C4-2B (cell line): ENCODE measurements at regions not wholly inside any gene's neighbourhood (a gene's known extent, or its start where the extent isn't known, plus 50 kb on each side); places are given as distances from the start of the nearest gene placed in this dataset.

Experiments used
- H3K27ac ChIP-seq: fragments of 450-650 bp; 2 replicates; pipeline ENCODE4 v1.5.1; 2017
- ZFX ChIP-seq: fragments of 450-650 bp; IDR thresholded peaks from 2 replicates; pipeline ENCODE4 v1.6.1; 2017
- TF ChIP-seq, protein P1 (sequence below): fragments of 450-650 bp; conservative IDR thresholded peaks from 2 replicates; pipeline ENCODE4 v1.5.1; 2017; ENCODE audit warnings: mild to moderate bottlenecking

- TF ChIP-seq, protein P1, sequence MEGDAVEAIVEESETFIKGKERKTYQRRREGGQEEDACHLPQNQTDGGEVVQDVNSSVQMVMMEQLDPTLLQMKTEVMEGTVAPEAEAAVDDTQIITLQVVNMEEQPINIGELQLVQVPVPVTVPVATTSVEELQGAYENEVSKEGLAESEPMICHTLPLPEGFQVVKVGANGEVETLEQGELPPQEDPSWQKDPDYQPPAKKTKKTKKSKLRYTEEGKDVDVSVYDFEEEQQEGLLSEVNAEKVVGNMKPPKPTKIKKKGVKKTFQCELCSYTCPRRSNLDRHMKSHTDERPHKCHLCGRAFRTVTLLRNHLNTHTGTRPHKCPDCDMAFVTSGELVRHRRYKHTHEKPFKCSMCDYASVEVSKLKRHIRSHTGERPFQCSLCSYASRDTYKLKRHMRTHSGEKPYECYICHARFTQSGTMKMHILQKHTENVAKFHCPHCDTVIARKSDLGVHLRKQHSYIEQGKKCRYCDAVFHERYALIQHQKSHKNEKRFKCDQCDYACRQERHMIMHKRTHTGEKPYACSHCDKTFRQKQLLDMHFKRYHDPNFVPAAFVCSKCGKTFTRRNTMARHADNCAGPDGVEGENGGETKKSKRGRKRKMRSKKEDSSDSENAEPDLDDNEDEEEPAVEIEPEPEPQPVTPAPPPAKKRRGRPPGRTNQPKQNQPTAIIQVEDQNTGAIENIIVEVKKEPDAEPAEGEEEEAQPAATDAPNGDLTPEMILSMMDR: peak; percentile 9; the same call in 1 of the 2 replicates
- TF ChIP-seq ZFX: no peak
- H3K27ac ChIP-seq: no peak overlapping the region
Observed at GRCh38 chr18:40957533-40958070, 997.4 kb upstream of the PIK3C3 start.

DNA sequence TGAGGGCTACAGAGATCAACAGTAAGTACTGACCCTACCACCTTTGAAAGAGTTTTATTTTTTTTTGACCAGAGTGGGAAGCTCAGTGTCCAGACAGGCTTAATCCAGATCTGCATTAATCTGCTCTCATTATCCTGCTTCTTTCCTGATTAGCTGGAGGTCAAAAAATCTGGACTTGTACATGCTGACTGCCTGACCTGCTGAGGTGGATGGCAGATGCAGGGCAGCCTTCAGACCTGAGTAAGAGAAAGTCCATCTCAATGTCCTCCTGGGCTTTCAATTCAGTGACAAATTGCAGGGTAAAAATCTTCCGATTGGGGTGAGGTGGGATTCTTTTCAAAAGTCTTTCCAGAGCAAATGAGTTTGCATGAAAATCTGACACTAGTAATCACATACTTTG, 998.8 kb upstream of the PIK3C3 start:
- no peak overlapping the region for H3K27ac ChIP-seq
- TF ChIP-seq ZFX: no peak
- TF ChIP-seq, protein P1: no peak

DNA sequence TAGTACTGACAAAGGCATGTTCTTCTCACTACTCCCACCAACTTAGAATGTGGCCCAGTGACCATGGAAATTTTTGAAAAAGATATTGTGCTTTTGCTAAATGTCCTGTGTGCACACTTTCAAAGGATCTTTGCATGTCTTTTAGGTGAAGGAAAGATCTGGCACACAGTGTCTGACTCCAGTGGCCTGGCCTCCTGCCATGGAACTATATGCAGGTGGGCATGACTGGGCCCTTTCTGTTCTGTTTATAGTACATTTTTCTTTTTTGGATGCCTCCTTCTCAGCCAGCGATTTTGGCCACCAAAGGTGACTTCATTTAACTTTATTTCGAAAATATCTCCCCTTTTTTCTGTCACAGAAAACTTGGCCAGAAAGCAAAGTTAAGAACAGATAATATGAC, 999.7 kb upstream of the PIK3C3 start:
- TF ChIP-seq, protein P1: no peak
- no peak for TF ChIP-seq ZFX
- no peak overlapping the region for H3K27ac ChIP-seq

- no peak for TF ChIP-seq ZFX
- TF ChIP-seq, protein P1: no peak
- no peak overlapping the region for H3K27ac ChIP-seq
Observed at GRCh38 chr18:40949114-40949950, 1005.7 kb upstream of the PIK3C3 start.

DNA sequence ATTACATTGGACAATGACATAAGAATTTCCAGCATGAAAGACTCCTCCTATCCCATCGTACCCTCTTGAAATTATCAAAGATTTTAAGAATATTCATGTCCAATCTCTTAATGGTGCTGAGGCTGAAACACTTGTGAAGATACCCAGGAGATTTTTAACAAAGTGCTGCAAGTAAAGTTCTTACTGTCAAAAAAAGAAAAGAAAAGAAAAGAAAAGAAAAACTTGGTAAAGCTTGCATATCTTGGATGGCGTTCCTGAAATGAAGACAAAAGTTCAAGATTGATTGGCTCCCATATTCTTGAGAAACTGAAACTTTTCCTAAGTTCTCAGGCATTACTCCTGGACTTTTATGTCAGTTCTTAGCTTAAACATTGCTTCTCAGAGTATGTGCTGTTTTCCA, 1010.5 kb upstream of the PIK3C3 start:
- no peak overlapping the region for H3K27ac ChIP-seq
- TF ChIP-seq ZFX: no peak
- TF ChIP-seq, protein P1: no peak

DNA sequence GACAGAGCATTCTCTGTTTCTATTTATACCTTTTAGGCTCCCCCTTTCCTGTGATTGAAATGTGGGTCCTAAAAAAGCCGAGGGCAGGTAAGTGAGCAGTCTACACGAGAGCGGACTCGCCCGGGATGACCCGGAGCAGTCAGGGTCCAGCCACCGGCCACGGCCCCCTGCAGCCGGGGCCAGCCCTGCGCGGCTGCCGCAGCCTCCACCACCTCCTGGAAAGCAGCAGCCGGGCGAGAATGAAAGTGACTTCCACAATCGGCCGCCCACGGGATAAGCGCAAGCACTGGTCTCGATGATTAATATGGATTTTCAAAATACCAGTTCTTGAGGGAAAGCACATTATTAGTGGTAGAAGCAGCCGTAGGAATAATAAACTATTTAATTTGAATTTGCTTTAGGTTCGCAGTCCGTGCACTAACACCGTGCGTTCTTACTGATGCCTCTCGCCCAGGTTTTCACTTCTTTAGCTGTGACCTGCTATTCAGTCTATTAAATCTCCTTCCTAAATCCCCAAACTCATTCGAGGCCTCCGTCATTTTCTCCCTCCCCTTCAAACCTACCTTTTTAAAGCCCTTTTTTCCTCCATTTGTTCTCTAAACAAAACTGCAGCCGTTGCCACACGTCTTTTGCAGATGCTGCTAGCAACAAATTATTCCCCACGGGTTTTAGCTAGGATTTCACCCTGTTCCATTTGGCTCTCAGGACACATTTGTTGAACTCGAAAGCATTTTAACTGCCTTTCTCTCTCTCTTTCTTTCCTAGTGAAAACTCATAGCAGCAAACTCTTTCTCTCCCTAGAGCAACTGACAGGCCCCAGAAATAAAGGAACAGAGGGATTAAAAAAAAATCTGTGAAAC, 1015.1 kb upstream of the PIK3C3 start:
- H3K27ac ChIP-seq: no peak overlapping the region
- no peak for TF ChIP-seq ZFX
- TF ChIP-seq, protein P1: no peak

- no peak for TF ChIP-seq ZFX
- TF ChIP-seq, protein P1: no peak
- no peak overlapping the region for H3K27ac ChIP-seq
Observed at GRCh38 chr18:40938615-40939014, 1016.4 kb upstream of the PIK3C3 start.
